Brain microvascular endothelial cell (primary cell): ENCODE measurements at regions not wholly inside any gene's neighbourhood (a gene's known extent, or its start where the extent isn't known, plus 50 kb on each side); places are given as distances from the start of the nearest gene placed in this dataset.

ENCODE experiments used
- DNase-seq: peaks from one replicate; pipeline ENCODE4 v3.0.0-alpha.2; 2020
- H3K27ac ChIP-seq: fragments of 250-450 bp; sonication (Bioruptor Pico); 2 replicates; pipeline ENCODE4 v1.5.1; 2020; ENCODE audit warnings: mild to moderate bottlenecking, moderate library complexity
- H3K27me3 ChIP-seq: fragments of 250-450 bp; sonication (Bioruptor Pico); replicated peaks from 2 replicates; pipeline ENCODE4 v1.5.1; 2020; ENCODE audit warnings: mild to moderate bottlenecking
- H3K36me3 ChIP-seq: fragments of 250-450 bp; sonication (Bioruptor Pico); replicated peaks from 2 replicates; pipeline ENCODE4 v1.5.1; 2020; ENCODE audit warnings: mild to moderate bottlenecking
- H3K4me3 ChIP-seq: 2 replicates; pipeline ENCODE4 v1.5.1; 2011; ENCODE audit warnings: low read depth, mild to moderate bottlenecking, control low read depth, low read length, moderate library complexity
- CTCF ChIP-seq: IDR thresholded peaks from 2 replicates; pipeline ENCODE4 v1.5.1; 2011; ENCODE audit warnings: low read depth, mild to moderate bottlenecking, moderate library complexity, low read length, control low read depth, inconsistent platforms; ENCODE audit errors: missing control alignments
- in situ Hi-C: cut with HindIII; loops from 2 replicates; pipeline ENCODE4 v1.10.0; 2017; ENCODE audit warnings: low sequenced_read_pairs, low pct_ligation_motif_present

GRCh38 chr15:77695548-77695947, 62.8 kb upstream of the LINGO1 start:
- DNase-seq: no peak
- no peak overlapping the region for H3K4me3 ChIP-seq
- H3K36me3 ChIP-seq: no peaks in the 10 kb centered on the region
- no peak overlapping the region for H3K27ac ChIP-seq
- no peak for TF ChIP-seq CTCF
- peaks cover 12% of the 10 kb centered on the region for H3K27me3 ChIP-seq
- in situ Hi-C loops: no loop called here

GRCh38 chr15:77693576-77693975, 60.9 kb upstream of the LINGO1 start:
- Histone ChIP-seq H3K27ac (no peak overlapping the region), H3K4me3 (no peak overlapping the region), H3K27me3 (peaks cover 12% of the 10 kb centered on the region), H3K36me3 (no peaks in the 10 kb centered on the region)
- no peak for DNase-seq
- in situ Hi-C loops: no loop called here
- TF ChIP-seq CTCF: no peak

GRCh38 chr15:77692614-77693013, 59.9 kb upstream of the LINGO1 start:
- no peak overlapping the region for H3K4me3 ChIP-seq
- peaks cover 12% of the 10 kb centered on the region for H3K27me3 ChIP-seq
- in situ Hi-C loops: no loop called here
- no peak for DNase-seq
- no peak overlapping the region for H3K27ac ChIP-seq
- no peak for TF ChIP-seq CTCF
- H3K36me3 ChIP-seq: no peaks in the 10 kb centered on the region

- peaks cover 10% of the 10 kb centered on the region for H3K27me3 ChIP-seq
- no peaks in the 10 kb centered on the region for H3K36me3 ChIP-seq
- no peak for DNase-seq
- H3K4me3 ChIP-seq: no peak overlapping the region
- in situ Hi-C loops: no loop called here
- H3K27ac ChIP-seq: no peak overlapping the region
- no peak for TF ChIP-seq CTCF
These were observed 58.9 kb upstream of the LINGO1 start for GRCh38 chr15:77691607-77692006.

GRCh38 chr15:77689821-77690220, 57.1 kb upstream of the LINGO1 start:
- no peak for TF ChIP-seq CTCF
- no peak overlapping the region for H3K4me3 ChIP-seq
- no peaks in the 10 kb centered on the region for H3K36me3 ChIP-seq
- DNase-seq: no peak
- no peak overlapping the region for H3K27ac ChIP-seq
- in situ Hi-C loops: no loop called here
- no peaks in the 10 kb centered on the region for H3K27me3 ChIP-seq

- in situ Hi-C loops: no loop called here
- Histone ChIP-seq H3K4me3 (no peak overlapping the region), H3K27me3 (no peaks in the 10 kb centered on the region), H3K36me3 (no peaks in the 10 kb centered on the region), H3K27ac (no peak overlapping the region)
- no peak for TF ChIP-seq CTCF
- no peak for DNase-seq
These were observed 56.0 kb upstream of the LINGO1 start for GRCh38 chr15:77688693-77689092.
